MM.1S (cell line): ENCODE measurements at regions not wholly inside any gene's neighbourhood (a gene's known extent, or its start where the extent isn't known, plus 50 kb on each side); places are given as distances from the start of the nearest gene placed in this dataset.

Source experiments
- DNase-seq: peaks from one replicate; pipeline ENCODE4 v3.0.0-alpha.2; 2015
- H2AFZ ChIP-seq: fragments of 300-600 bp; sonication (generic); 2 replicates; pipeline ENCODE4 v1.6.0; 2016; ENCODE audit warnings: antibody characterized with exemption, low read length
- H3F3A ChIP-seq: fragments of 300-600 bp; sonication (generic); 2 replicates; pipeline ENCODE4 v1.6.1; 2016; ENCODE audit warnings: mild to moderate bottlenecking, antibody characterized with exemption, low read length, moderate library complexity, mixed read lengths; ENCODE audit not compliant: insufficient read depth
- H3K27ac ChIP-seq: fragments of 300-600 bp; sonication (generic); 2 replicates; pipeline ENCODE4 v1.5.1; 2016; ENCODE audit warnings: mild to moderate bottlenecking, low read length
- H3K27me3 ChIP-seq: fragments of 300-600 bp; sonication (generic); replicated peaks from 2 replicates; pipeline ENCODE4 v1.6.0; 2016; ENCODE audit warnings: low read length; ENCODE audit not compliant: insufficient read depth
- H3K36me3 ChIP-seq: fragments of 300-600 bp; sonication (generic); replicated peaks from 2 replicates; pipeline ENCODE4 v1.6.1; 2016; ENCODE audit warnings: mild to moderate bottlenecking, low read length, mixed read lengths; ENCODE audit not compliant: insufficient read depth
- H3K4me1 ChIP-seq: fragments of 300-600 bp; sonication (generic); 2 replicates; pipeline ENCODE4 v1.6.1; 2016; ENCODE audit warnings: low read length, mixed read lengths
- H3K4me2 ChIP-seq: fragments of 300-600 bp; sonication (generic); 2 replicates; pipeline ENCODE4 v1.6.0; 2016; ENCODE audit warnings: low read depth, low read length
- H3K4me3 ChIP-seq: fragments of 300-600 bp; sonication (generic); 2 replicates; pipeline ENCODE4 v1.5.1; 2016; ENCODE audit warnings: low read length, mixed read lengths
- H3K79me2 ChIP-seq: fragments of 300-600 bp; sonication (generic); 2 replicates; pipeline ENCODE4 v1.6.1; 2016; ENCODE audit warnings: mixed run types, low read length, mixed read lengths
- H3K9ac ChIP-seq: fragments of 300-600 bp; sonication (generic); 2 replicates; pipeline ENCODE4 v1.6.1; 2016; ENCODE audit warnings: low read length, mixed read lengths
- H3K9me2 ChIP-seq: fragments of 300-600 bp; sonication (generic); replicated peaks from 2 replicates; pipeline ENCODE4 v1.6.1; 2016; ENCODE audit warnings: mild to moderate bottlenecking, low read length, mixed read lengths; ENCODE audit not compliant: insufficient read depth
- H3K9me3 ChIP-seq: fragments of 300-600 bp; sonication (generic); replicated peaks from 2 replicates; pipeline ENCODE4 v1.6.1; 2016; ENCODE audit warnings: mild to moderate bottlenecking, low read length, mixed read lengths; ENCODE audit not compliant: insufficient read depth
- H4K20me1 ChIP-seq: fragments of 300-600 bp; sonication (generic); 2 replicates; pipeline ENCODE4 v1.6.1; 2016; ENCODE audit warnings: mild to moderate bottlenecking, low read length, moderate library complexity, mixed read lengths; ENCODE audit not compliant: insufficient read depth
- EZH2 ChIP-seq: fragments of 300-600 bp; sonication (generic); optimal IDR thresholded peaks from 2 replicates; pipeline ENCODE3; 2017; ENCODE audit warnings: low read depth, mild to moderate bottlenecking, antibody characterized with exemption, low read length, mixed read lengths
- EZH2phosphoT487 ChIP-seq: fragments of 300-600 bp; sonication (generic); IDR thresholded peaks from 2 replicates; pipeline ENCODE4 v1.6.1; 2018; ENCODE audit warnings: antibody characterized with exemption, low read length
- TF ChIP-seq, protein P1 (sequence below): fragments of 300-600 bp; sonication (generic); IDR thresholded peaks from 2 replicates; pipeline ENCODE4 v1.5.1; 2016; ENCODE audit warnings: antibody characterized with exemption, low read length, mixed read lengths

DNA sequence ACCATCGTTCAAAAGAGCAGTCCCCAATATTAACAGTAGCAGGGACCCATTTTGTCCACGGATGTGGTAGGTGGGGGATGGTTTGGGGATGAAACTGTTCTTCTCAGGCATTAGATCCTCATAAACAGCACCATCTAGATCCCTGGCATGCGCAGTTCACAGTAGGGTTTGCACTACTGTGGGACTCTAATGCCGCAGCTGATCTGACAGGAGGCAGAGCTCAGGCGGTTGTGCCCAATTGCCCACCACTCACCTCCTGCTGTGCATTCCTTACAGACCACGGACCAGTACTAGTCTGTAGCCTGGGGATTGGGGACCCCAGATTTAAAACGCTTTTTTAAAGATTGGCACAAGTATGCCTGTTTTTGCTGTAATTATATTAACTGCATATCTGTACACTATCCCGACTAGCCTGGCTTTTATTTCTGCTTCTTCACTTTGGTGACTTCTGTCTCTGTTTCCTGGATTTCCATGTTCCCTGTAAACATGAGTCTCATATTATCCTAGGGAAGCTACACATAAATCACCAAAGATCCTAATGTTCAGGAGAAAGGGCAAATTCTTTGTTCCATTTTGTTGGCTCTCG is 163.3 kb upstream of the AKR1E2 start:
- H3K27ac ChIP-seq = no peak overlapping the region
- H3K9me3 ChIP-seq = no peaks in the 10 kb centered on the region
- H3K9me2 ChIP-seq = no peaks in the 10 kb centered on the region
- H3K4me3 ChIP-seq = no peak overlapping the region
- no peaks in the 10 kb centered on the region for H3F3A ChIP-seq
- TF ChIP-seq EZH2phosphoT487 = no peak
- no peak overlapping the region for H3K4me2 ChIP-seq
- no peak overlapping the region for H2AFZ ChIP-seq
- no peaks in the 10 kb centered on the region for H3K79me2 ChIP-seq
- H4K20me1 ChIP-seq = no peaks in the 10 kb centered on the region
- no peak for DNase-seq
- H3K9ac ChIP-seq = no peak overlapping the region
- no peaks in the 10 kb centered on the region for H3K4me1 ChIP-seq
- H3K27me3 ChIP-seq = no peaks in the 10 kb centered on the region
- no peaks in the 10 kb centered on the region for H3K36me3 ChIP-seq

DNA sequence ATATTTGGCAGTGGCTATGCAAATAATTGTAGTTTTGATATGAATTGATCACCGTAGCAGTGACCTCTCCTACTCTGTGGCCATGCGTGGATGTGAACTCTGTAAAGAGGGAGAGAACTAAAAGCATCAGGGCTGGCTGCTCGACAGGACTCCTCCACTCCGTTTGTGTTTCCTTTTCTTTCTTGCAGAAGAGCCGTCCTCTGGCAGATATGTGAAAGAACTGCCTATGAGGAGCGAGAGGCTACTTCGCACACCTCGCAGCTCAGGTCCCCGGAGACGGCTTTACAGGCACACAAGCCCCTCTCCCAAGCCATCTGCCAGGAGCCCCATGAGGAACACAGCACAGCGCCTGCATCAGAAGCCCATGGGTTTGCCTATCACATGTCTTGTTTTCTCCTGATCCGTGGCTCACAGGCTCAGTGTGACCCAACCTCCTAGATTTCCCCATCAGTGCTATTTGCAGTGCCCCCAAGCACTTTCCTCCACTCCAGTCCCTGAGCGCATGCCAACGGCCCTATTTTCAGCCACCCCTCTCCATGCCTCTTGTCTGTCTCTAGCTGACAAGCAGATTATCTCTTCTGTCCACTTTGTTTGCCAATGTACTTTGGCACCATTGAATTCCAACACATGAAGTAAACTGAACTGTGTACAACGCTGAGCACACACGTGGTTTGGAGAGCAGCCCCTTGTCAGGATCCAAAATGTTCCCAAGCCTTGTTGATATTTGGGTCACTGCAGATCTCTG is 164.3 kb upstream of the AKR1E2 start:
- no peak for DNase-seq
- Histone ChIP-seq H3K79me2 (no peaks in the 10 kb centered on the region), H3K36me3 (no peaks in the 10 kb centered on the region), H3K9me3 (no peaks in the 10 kb centered on the region), H2AFZ (no peak overlapping the region), H3K9ac (no peak overlapping the region), H4K20me1 (no peaks in the 10 kb centered on the region), H3K4me1 (no peaks in the 10 kb centered on the region), H3F3A (no peaks in the 10 kb centered on the region), H3K4me2 (no peak overlapping the region), H3K27me3 (no peaks in the 10 kb centered on the region), H3K4me3 (no peak overlapping the region), H3K27ac (no peak overlapping the region), H3K9me2 (no peaks in the 10 kb centered on the region)
- TF ChIP-seq, protein P1, sequence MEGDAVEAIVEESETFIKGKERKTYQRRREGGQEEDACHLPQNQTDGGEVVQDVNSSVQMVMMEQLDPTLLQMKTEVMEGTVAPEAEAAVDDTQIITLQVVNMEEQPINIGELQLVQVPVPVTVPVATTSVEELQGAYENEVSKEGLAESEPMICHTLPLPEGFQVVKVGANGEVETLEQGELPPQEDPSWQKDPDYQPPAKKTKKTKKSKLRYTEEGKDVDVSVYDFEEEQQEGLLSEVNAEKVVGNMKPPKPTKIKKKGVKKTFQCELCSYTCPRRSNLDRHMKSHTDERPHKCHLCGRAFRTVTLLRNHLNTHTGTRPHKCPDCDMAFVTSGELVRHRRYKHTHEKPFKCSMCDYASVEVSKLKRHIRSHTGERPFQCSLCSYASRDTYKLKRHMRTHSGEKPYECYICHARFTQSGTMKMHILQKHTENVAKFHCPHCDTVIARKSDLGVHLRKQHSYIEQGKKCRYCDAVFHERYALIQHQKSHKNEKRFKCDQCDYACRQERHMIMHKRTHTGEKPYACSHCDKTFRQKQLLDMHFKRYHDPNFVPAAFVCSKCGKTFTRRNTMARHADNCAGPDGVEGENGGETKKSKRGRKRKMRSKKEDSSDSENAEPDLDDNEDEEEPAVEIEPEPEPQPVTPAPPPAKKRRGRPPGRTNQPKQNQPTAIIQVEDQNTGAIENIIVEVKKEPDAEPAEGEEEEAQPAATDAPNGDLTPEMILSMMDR = no peak

DNA sequence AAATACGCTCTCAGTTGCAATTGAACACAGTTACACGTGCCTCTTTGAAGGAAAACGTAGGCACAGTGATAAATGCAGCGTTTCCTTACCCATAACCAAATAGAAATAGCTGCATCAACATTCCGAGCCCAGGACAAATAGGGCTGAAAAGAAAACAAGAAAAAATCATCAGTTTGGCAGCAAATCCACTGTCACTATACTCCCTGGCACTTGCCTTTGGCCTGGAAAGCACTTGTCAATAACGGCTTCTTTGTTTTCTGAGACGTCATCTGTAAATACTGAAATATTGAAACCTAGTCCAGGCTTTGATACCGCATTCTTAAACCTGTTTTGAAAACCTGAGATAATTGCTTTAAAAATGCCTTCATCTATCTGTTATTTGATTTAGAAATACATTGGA is 167.2 kb upstream of the AKR1E2 start:
- Histone ChIP-seq H3K79me2 (no peaks in the 10 kb centered on the region), H3K9me2 (no peaks in the 10 kb centered on the region)

More for the DNA sequence above, 167.2 kb upstream of the AKR1E2 start:
- no peak for DNase-seq
- no peaks in the 10 kb centered on the region for H3K9me3 ChIP-seq
- H3K9ac ChIP-seq = no peak overlapping the region
- no peak overlapping the region for H3K4me2 ChIP-seq
- H3K4me1 ChIP-seq = no peaks in the 10 kb centered on the region
- no peaks in the 10 kb centered on the region for H3K36me3 ChIP-seq
- no peak overlapping the region for H3K27ac ChIP-seq
- H3K27me3 ChIP-seq = no peaks in the 10 kb centered on the region
- H3K4me3 ChIP-seq = no peak overlapping the region
- TF ChIP-seq, protein P1 = no peak
- TF ChIP-seq EZH2 = no peak
- H3F3A ChIP-seq = no peaks in the 10 kb centered on the region
- no peaks in the 10 kb centered on the region for H4K20me1 ChIP-seq
- no peak overlapping the region for H2AFZ ChIP-seq
